Stimulated activated naive CD4-positive, alpha-beta T cell (primary cell): ENCODE measurements at regions not wholly inside any gene's neighbourhood (a gene's known extent, or its start where the extent isn't known, plus 50 kb on each side); places are given as distances from the start of the nearest gene placed in this dataset.
"Not testable (repeated sequence)": the region's sequence is repeated elsewhere in the genome, so short reads cannot be mapped to it uniquely, and the experiment has no call there.

Experiments
- DNase-seq, 6 experiments: peaks; one replicate each; lab custom pipeline; 2025; lab: John Stamatoyannopoulos, UW

DNA sequence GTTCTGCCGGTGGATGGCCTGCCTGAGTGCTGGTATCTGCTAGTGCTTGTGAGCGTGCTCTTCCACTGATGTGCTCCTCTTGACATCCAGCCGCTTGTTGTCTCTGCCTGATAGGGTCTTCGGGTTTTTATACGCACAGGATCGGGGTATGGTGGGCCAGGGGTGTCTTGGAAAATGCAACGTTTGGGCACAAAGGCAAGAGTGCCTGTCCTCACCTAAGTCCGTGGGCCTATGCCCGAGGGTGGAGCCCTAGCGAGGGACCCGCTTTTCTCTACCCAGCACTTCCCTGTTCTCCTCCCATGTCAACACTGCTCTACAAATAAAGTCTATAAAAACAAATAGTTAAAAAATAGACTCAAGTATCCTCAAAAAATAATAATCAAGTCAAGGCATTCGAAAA is 1007.8 kb downstream of the PLA2G4A start:
- no peak for DNase-seq

DNA sequence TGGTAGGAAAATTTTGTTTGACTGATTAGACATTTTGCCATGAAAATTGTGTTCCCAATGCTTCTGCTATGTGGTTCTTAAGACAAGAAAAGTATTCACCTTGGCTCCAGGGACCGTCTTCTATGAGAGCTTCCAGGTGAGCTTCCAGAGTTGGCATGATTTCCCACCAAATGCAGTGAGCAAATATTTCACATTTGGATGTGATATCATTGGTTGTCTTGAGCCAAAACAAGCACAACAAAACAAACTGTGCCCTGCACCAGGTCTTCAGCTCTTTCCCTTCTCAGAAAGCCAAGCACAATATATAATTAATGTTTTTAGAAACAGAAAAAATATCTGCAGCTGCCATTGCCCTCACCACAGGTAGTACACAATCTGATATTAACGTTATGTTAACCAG is 1009.0 kb downstream of the PLA2G4A start:
- DNase-seq, result no peak

DNA sequence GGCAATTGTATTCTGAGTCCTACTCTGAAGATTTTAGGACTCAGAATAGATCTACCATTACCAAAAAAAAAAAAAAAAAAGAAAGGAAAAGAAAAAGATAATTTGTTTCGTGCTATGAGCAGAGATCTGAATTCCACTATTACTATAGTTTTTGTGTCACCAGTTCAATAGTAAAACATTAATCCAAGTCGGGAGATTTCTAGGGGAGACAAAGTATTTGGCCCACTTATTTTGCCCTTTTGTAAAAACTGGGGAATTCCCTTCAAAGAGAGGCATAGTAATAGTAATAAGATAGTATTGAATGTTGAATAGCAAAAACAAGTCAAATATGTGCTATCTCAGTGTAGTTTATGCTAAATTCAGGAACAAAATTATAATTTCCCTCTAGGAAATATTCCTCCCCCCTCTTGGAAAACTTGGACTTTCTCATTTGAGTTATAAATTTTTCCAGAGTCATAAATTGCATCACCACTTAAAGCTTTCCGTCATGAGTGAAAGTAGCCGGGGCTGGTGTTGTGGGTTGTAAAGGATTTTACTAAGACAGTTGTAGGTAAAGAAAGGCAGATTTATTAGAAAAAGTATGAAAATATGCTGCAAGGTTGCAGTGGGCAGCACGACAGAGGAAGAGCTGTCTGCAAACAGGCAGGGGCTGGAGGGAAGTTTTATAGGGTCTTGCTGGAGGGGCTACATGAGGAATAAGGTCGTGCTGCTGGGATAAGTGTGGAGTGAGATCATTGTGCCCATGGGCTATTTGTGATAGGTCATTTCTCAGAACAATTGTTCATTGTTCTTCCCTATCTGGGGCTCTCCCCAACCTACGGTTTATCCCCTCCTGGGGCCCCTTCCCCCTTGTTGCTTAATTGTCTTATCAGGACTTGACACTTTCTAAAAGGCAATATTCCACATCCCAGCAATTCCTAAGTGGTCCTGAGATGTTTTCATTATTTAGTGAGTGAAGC is 1009.9 kb downstream of the PLA2G4A start:
- no peak for DNase-seq

DNA sequence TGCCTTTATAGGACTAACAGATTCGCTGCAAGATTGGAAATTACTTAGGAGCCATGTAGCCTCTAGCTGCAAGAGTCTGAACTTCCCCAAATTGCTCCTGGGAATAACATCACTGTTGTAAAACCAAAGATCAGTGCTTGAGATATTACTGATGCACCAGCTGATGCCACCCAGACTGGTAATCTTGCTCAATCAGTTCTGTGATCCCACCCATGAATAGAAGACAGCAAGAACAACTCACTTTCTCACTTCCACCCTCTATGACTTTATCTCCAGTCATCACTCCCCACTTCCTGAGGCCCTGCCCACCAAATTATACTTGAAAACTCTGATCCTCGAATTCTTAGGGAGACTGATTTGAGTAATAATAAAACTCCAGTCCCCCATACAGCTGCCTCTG is 1011.1 kb downstream of the PLA2G4A start:
- no peak for DNase-seq

DNA sequence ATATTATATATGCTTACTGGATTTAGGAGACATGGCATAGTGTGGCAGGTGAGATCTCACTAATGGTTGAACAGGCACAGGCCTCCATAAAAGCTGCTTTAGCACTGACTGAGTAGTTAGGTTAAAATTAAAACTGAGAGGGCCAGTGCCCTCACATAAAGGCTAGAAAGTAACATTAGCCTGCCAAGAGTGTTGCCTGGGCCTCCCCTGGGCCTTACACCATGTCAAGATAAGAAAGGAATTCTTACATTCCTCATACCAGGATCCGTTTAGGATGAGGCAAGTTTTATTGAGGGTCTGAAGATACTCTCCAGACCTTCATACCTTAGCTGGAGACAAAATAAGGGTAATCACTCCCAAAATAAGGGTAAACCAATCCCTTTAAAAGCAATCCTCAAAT is 1011.8 kb downstream of the PLA2G4A start:
- DNase-seq, result no peak

DNA sequence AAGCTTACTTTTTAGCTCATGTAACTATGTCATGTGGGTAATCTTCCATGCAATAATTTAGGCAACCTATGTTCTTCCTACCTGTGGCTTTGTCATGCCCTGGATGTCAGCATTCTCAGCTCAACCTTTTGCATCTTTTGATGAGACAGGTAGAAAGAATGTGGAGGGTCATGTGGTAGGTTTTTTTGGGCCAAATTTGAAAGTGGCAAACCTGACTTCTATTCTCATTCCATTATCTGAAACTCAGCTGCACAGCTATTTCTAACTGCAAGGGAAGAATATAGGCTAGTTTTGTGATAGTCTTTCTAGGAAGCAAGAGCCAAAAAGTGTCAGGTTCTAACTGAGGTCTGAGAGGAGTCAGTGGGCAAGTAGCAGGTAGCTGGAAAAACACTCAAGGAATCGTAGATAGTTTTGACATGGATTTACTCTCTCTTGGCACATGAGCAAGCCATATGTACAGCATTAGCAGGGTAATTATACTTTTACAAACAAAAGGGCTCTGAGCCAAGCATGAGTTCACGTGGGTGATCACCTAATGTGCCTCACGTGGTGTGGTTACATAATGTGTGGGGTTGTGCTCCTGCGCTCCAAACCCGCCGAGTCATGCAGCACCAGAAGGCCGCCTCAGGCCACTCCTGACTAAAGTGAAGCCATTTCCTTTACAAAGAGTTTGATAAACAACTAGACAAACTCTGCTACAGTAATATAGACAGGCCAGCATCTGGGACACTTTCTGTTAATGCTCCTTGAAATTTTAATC is 1013.8 kb downstream of the PLA2G4A start:
- no peak for DNase-seq

DNA sequence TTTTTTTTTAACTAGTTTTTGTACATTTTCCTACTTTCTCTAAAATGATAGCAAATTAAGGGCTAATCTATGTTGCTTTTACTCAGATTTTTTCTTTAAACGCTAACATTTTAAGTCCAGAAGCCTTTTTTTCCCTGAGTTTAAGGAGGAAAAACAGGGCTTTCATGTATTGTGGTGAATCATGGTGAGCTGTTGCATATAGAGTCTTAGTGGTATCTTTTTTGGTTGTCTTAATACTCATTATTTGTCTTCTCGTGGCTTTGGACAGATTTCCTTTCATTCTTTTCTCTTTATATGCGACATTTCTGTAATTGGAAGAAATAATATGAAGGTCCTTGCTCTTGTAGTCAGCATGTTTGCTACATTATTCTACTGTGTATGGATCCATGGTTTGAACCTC is 1015.6 kb downstream of the PLA2G4A start:
- no peak for DNase-seq

DNA sequence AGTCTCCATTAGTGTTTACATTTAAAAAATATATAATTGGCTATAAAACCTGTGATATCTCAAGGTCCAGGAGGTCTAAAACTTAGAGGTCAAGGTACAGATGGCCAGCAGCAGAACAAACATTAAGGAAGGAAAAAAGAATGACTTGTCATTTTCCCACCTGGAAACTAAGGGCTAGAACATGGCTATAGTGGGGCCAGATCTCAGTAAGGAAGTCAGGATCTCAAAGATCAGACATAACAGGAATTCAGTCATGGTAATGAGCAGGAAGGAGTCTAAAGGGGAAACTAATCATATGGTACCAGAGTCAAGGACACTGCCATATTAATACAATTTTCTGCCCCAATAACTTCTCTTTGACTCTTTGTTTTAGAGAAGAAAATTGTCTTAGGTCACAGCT is 1018.8 kb downstream of the PLA2G4A start:
- no peak for DNase-seq

DNA sequence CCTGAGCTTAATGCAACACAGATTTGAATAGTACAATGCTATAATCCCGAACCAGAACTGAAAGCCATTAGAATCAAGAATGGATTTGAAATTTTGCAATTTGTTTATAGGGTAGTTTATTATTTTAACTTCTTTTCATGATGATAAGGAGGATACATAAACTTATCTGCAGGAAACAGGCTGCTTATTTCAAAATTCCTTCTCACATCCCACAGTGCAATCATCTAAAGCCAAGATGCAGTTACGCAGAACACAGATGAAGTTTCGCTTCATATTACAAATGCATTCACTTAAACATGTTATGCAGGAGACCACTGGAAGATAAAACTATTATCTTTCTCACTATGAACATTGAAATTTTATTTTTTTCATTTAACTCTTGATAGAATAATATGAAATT is 1019.6 kb downstream of the PLA2G4A start:
- DNase-seq, result no peak

DNA sequence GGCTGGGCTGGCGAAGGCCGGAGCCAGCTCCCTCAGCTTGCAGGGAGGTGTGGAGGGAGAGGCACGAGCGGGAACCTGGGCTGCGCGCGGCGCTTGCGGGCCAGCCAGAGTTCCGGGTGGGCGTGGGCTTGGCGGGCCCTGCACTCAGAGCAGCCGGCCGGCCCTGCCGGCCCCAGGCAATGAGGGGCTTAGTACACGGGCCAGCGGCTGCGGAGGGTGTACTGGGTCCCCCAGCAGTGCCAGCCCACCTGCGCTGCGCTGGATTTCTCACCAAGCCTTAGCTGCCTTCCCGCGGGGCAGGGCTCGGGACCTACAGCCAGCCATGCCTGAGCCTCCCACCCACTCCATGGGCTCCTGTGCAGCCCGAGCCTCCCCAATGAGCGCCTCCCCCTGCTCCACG is 1021.4 kb downstream of the PLA2G4A start:
- DNase-seq, result not testable (repeated sequence)

DNA sequence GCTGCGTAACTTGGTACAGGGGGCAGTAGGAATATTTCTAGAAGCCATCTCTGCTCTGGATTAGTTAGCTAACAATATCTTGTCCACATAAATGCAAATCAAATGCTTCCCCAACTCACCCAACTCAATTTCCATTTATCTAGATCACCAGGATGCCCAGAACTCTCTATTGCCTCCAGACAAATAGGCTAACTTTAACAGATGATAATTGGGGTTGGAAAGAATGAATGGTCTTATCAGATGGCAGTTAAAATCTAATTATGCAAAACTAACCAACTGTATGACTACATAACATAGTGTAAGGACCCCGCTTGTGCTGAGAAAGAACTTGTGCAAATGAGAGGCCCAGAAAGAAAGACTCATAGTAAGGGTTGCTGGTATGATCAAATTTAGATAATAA is 1024.8 kb downstream of the PLA2G4A start:
- DNase-seq, result no peak

DNA sequence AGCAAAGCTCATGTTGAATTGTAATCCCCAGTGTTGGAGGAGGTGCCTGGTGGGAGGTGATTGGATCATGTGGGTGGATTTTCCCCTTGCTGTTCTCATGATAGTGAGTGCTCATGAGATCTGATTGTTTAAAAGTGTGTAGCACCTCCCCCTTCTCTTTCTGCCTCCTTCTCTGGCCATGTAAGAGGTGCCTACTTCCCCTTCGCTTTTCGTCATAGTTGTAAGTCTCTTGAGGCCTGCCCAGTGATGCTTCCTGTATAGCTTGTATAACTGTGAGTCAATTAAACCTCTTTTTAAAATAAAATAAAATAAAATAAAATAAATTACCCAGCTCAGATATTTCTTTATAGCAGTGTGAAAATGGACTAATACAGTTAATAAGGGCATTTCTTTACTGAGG is 1025.7 kb downstream of the PLA2G4A start:
- DNase-seq, result no peak

DNA sequence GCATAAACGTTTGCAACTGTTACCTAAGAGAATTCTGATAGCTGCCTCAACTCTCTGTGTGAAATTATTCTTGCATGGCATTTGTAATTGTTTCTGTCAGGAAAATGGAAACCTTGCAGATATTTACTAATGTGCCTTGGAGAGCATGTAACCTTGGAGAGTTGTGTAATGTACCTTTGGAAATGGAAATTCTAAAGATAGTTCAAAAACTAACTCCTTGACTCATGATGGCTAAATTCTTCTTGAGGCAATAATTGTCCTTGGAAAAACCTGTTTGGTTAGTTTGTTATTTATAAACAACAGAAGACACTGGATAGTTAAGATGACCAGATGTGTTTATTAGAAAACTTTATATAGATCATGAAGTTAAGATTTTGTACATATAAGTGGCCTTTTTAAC is 1033.8 kb downstream of the PLA2G4A start:
- DNase-seq, result no peak

DNA sequence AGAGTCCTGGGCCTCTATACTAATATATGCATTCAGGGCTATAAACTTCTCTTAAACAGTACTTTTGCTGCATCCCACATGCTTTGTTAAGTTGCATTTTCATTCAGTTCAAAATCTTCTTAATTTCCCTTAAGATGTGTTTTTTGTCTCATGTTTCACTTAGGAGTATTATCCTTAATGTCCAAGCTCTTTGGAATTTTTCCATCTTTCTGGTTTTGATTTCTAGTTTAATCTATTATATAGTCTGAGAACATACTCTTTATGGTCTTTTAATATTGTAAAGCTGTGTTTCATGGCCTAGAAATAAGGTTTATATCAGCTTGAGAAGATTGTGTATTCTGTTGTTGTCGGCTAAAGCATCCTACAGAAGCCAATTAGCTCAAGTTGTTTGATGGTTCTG is 1041.8 kb downstream of the PLA2G4A start:
- no peak for DNase-seq

DNA sequence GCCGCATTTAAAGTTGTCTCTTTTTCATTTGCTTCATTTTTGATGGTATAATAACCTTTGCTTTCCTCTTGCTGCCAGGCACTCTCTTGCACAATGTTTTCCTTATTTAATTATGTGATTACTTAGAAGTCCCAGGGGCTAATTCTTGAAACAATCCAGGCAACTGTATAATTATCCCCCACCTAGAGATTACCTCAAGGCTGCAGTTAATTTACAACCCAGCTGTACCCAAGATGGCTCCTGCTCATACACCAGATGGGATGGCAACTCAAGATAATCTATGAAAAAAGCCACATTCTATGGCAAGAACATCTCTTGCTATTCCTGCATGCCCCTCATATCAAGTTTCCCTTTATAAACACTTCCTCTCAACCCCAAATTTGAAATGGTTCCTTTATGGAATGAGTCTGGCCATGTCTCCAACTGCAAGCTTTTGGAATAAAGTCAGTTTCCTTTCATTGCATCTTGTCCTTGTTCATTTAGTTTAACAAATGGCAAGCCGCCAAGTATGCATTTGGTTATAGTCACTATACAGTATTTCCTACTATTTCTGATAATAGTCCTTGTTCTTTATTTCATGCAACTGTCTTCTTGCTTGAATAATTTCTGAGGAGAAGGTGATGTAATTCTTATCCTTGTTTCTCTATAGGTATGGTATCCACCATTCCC is 1042.6 kb downstream of the PLA2G4A start:
- no peak for DNase-seq

DNA sequence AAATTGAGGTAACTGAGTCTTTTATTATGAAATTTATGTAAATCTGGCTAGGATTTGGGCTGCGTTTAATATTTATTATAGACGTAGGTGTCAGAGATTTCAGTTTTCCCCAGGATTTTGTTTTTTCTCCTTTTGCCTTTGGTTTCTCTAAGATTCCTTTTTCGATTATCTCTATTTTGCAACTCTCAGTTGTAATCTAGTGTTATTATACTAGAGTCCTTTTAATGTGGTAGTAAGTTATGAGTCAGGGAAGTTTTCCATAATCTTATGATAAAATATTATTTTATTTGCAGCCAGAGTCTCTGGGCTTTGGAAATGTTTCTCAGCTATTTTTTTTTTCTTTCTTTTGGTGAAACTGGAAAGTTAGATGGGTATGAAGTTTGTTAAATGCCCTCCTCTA is 1043.8 kb downstream of the PLA2G4A start:
- no peak for DNase-seq

DNA sequence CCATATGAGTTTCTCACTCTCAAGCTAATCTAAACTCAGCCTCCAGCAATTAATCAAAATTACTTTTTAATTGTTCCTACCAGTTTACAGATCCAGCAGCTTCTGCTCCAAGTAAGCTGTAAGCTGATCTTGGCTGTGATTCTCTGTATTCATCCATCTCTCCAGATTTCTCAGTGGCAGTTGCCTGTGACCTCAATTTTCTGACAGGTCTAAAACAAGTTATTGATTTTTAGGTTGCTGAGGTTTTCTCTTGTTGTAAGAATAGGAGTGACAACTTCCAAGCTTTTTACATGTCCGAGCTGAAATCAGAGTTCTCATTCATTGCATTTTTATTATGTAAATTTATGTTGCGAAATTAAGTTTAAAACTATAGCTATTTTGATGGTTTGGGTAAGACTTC is 1044.4 kb downstream of the PLA2G4A start:
- DNase-seq, result no peak

DNA sequence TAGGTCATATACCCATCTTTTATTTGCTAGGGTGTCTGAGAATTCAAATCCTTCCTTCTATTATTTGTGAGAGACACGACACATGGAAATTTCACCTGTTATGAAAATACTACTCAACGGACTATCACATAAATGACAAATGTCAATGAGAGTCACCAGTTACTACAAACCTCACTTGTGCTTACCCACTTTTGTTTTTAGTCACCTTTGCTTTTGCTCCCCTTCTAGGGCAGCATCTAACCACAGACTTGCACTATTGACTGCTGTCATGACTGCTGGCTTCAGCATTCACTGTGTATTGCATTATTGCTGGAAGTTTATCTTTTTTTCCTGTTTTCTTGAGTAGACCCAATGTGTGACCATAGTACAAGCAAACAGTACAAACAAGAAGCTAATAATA is 1048.0 kb downstream of the PLA2G4A start:
- DNase-seq, result no peak

DNA sequence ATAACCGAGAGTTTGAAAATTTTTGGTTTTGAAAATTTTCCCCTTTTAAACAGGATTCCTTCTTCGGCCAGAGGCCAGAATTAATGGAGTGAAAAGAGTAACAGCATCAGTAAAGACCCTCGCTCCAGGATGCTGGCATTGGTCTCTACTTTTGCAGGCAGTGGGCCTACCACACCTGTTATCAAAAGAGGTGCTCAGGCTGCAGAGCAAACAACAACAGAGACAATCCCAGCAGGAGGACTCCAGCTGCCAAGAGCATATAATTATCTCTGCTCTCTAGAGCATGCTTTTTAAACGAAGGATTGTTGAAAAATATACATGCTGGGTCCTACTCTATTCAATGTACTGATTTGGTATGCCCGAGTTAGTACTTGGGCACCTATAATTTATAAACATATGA is 1048.5 kb downstream of the PLA2G4A start:
- no peak for DNase-seq

DNA sequence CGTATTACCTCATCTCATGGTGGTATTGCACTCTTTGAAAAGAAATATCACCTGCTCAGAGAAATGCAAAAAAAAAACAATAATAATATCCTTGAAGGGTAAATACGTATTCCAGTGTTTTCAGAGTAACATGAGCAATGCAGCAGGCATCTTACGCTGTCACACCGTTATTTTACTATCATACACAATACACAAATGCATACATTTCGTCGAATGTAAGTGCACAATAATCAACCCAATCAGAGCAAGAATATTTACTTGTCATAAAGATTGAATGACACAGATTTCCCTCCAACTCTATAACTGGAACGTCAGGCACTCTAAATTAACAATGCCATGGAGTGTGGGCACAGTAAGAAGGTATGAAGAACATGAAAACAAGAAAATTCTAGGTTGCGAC is 1050.1 kb downstream of the PLA2G4A start:
- no peak for DNase-seq

DNA sequence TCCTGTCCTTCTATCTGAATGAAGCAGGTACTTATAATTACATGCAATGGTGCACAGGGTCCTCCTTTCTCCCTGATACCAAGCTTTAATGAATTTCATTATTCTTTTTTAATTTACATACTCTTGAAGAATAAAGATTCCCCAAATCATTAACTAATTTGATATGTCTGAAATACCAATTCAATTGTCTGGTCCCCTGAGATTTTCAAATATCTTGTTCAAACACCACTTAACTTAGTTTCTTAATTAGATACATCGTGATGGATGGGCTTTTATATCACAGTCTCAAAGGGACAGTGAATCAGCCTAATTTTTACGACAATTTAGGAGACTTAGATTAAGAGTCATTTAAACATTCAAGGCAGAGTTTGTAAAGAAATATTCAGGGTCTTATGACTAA is 1054.6 kb downstream of the PLA2G4A start:
- DNase-seq, result no peak

DNA sequence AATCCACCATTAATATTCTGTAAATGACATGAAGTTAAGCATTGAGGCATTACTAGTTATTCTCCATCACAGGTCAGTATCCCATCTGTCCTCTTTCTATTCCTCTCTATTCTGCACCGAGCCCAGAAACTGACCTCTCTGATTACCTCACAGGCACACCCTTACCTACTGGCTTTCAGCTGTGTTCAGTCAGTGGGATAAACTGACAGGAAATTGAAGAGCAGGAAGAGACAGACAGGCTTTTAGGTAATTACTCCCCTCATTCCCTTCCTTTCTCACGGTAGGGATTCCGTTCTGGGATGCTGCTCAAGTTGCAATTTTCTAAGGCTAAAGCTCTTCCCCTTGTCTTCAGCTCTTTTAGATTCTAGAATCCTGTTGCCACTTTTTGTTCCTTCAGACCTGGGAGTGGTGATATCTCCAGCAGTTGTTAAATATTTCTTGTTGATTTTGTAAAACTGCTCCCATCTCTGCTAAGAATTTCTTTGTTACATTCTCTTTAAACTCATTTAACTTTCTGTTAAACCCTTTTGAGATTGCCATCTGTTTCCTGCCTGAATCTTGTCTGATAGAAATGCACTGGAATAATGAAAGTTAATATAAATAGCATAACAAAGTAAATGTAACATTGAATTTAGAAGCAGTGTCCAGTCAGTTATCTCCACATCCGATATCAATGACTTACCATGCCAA is 1063.4 kb downstream of the PLA2G4A start:
- no peak for DNase-seq
